HEK293 (cell line): ENCODE measurements at regions not wholly inside any gene's neighbourhood (a gene's known extent, or its start where the extent isn't known, plus 50 kb on each side); places are given as distances from the start of the nearest gene placed in this dataset.
A peak's percentile ranks its signal among the peaks of the same experiment; 100 is the strongest.

Experiments used
- CTCF ChIA-PET: fragments of 350-600 bp; formaldehyde crosslinking; extraction: SDS; loops from one replicate; lab custom pipeline; 2021; ENCODE audit warnings: antibody characterized with exemption; lab: Yijun Ruan, JAX
- POLR2A ChIA-PET: fragments of 300-600 bp; formaldehyde crosslinking; extraction: SDS; loops from one replicate; lab custom pipeline; 2020; ENCODE audit warnings: antibody characterized with exemption, inconsistent platforms; lab: Yijun Ruan, JAX
- H3K27ac ChIP-seq: fragments of 200-500 bp; sonication (Bioruptor generic); 2 replicates; pipeline ENCODE4 v1.5.1; 2014; ENCODE audit warnings: low read depth, low read length, control low read depth, inconsistent platforms; ENCODE audit errors: extremely low read depth
- H3K36me3 ChIP-seq, 2 experiments: fragments of 200-500 bp in 1 of 2; sonication (Bioruptor generic) in 1 of 2; 1 replicate in 1 of 2; 2 replicates in 1 of 2; pipeline ENCODE4 v1.5.1; 2014 to 2017; ENCODE audit warnings: inconsistent platforms in 2 of 2, low read length in 2 of 2; ENCODE audit not compliant: control insufficient read depth in 2 of 2, insufficient read depth in 1 of 2
- H3K4me1 ChIP-seq: fragments of 200-500 bp; sonication (Bioruptor generic); 2 replicates; pipeline ENCODE4 v1.5.1; 2014; ENCODE audit warnings: mild to moderate bottlenecking, low read length, inconsistent platforms; ENCODE audit not compliant: control insufficient read depth, insufficient read depth
- H3K4me3 ChIP-seq: 2 replicates; pipeline ENCODE4 v1.5.1; 2011; ENCODE audit warnings: low read depth, mild to moderate bottlenecking, control low read depth, low read length, moderate library complexity
- H3K9me3 ChIP-seq: fragments of 200-500 bp; sonication (Bioruptor generic); 2 replicates; pipeline ENCODE4 v1.5.1; 2014; ENCODE audit warnings: low read depth, low read length, inconsistent platforms; ENCODE audit not compliant: control insufficient read depth, insufficient read depth
- INSM2 ChIP-seq: fragments of 450-650 bp; formaldehyde crosslinking; IDR thresholded peaks from 2 replicates; pipeline ENCODE4 v1.5.1; 2016; ENCODE audit warnings: missing biosample characterization, missing genetic modification characterization
- PATZ1 ChIP-seq: fragments of 450-650 bp; formaldehyde crosslinking; IDR thresholded peaks from 2 replicates; pipeline ENCODE4 v1.5.1; 2016; ENCODE audit warnings: missing biosample characterization, missing genetic modification characterization
- RBAK ChIP-seq: fragments of 450-650 bp; formaldehyde crosslinking; IDR thresholded peaks from 2 replicates; pipeline ENCODE4 v1.5.1; 2016; ENCODE audit warnings: missing biosample characterization, missing genetic modification characterization
- ZFHX2 ChIP-seq: fragments of 450-650 bp; formaldehyde crosslinking; conservative IDR thresholded peaks from 2 replicates; pipeline ENCODE4 v1.5.1; 2016; ENCODE audit warnings: missing biosample characterization, missing genetic modification characterization
- ZIC2 ChIP-seq: fragments of 450-650 bp; formaldehyde crosslinking; IDR thresholded peaks from 2 replicates; pipeline ENCODE4 v1.5.1; 2016; ENCODE audit warnings: missing biosample characterization, missing genetic modification characterization
- ZNF132 ChIP-seq: fragments of 450-650 bp; formaldehyde crosslinking; IDR thresholded peaks from 2 replicates; pipeline ENCODE4 v1.5.1; 2017; ENCODE audit warnings: missing biosample characterization, missing genetic modification characterization, borderline replicate concordance
- ZNF26 ChIP-seq: fragments of 450-650 bp; formaldehyde crosslinking; IDR thresholded peaks from 2 replicates; pipeline ENCODE4 v1.5.1; 2016; ENCODE audit warnings: missing biosample characterization, missing genetic modification characterization
- ZNF274 ChIP-seq, 2 experiments: fragments of 200-500 bp in 1 of 2; fragments of 450-650 bp in 1 of 2; sonication (Bioruptor generic) in 1 of 2; formaldehyde crosslinking in 1 of 2; IDR thresholded peaks; 2 replicates each; pipeline versions ENCODE4 v1.5.1 to v1.6.1; 2014 to 2016; ENCODE audit warnings: borderline replicate concordance in 1 of 2, inconsistent platforms in 1 of 2, low read length in 1 of 2, missing biosample characterization in 1 of 2, missing genetic modification characterization in 1 of 2
- ZNF398 ChIP-seq: fragments of 450-650 bp; formaldehyde crosslinking; IDR thresholded peaks from 2 replicates; pipeline ENCODE4 v1.5.1; 2017; ENCODE audit warnings: missing biosample characterization, missing genetic modification characterization
- ZNF548 ChIP-seq: fragments of 450-650 bp; formaldehyde crosslinking; IDR thresholded peaks from 2 replicates; pipeline ENCODE4 v1.5.1; 2016; ENCODE audit warnings: missing biosample characterization, missing genetic modification characterization
- ZNF623 ChIP-seq: fragments of 450-650 bp; formaldehyde crosslinking; IDR thresholded peaks from 2 replicates; pipeline ENCODE4 v1.5.1; 2016; ENCODE audit warnings: missing biosample characterization, missing genetic modification characterization
- ZNF830 ChIP-seq: fragments of 450-650 bp; IDR thresholded peaks from 2 replicates; pipeline ENCODE4 v1.5.0; 2018; ENCODE audit warnings: missing biosample characterization, missing genetic modification characterization, low read depth, mild to moderate bottlenecking, moderate library complexity
- ZSCAN23 ChIP-seq: fragments of 450-650 bp; formaldehyde crosslinking; IDR thresholded peaks from 2 replicates; pipeline ENCODE4 v1.5.1; 2016; ENCODE audit warnings: missing biosample characterization, missing genetic modification characterization

GRCh38 chr1:29633771-29634170, 397.4 kb downstream of the PTPRU start:
- Histone ChIP-seq H3K4me3 (no peak overlapping the region), H3K36me3 (no peaks in the 10 kb centered on the region), H3K9me3 (no peaks in the 10 kb centered on the region), H3K27ac (no peak overlapping the region), H3K4me1 (no peaks in the 10 kb centered on the region)
- no peak for TF ChIP-seq ZNF132 (tag by site-specific recombination)
- no peak for TF ChIP-seq INSM2 (tag by site-specific recombination)
- TF ChIP-seq ZSCAN23 (tag by site-specific recombination): no peak
- TF ChIP-seq ZNF623 (tag by site-specific recombination): no peak
- TF ChIP-seq ZNF274 (IDR thresholded peaks at IDR 0.05; ENCODE audit: low read length): no peak
- TF ChIP-seq ZNF274 (tag by site-specific recombination; IDR thresholded peaks at IDR 0.05; ENCODE audit: borderline replicate concordance): no peak
- no peak for TF ChIP-seq ZNF26
- TF ChIP-seq ZNF548 (tag by site-specific recombination): peak; percentile 60; the same call in 1 of the 2 replicates
- TF ChIP-seq ZNF830: no peak
- ChIA-PET CTCF (no interaction called here), POLR2A (no interaction called here)

- TF ChIP-seq ZIC2 (tag by site-specific recombination) (peak; percentile 98), RBAK (tag by site-specific recombination) (no peak), ZNF398 (no peak), ZFHX2 (tag by site-specific recombination) (no peak), PATZ1 (tag by site-specific recombination) (no peak)
- ChIA-PET POLR2A (no interaction called here), CTCF (no interaction called here)
- H3K4me1 ChIP-seq: no peaks in the 10 kb centered on the region
- H3K27ac ChIP-seq: no peak overlapping the region
- H3K4me3 ChIP-seq: no peak overlapping the region
- H3K36me3 ChIP-seq: no peaks in the 10 kb centered on the region
- H3K9me3 ChIP-seq: no peaks in the 10 kb centered on the region
Measured at GRCh38 chr1:29632806-29633615, 396.7 kb downstream of the PTPRU start.
